Bone marrow (tissue), 2 donors: ENCODE measurements at regions not wholly inside any gene's neighbourhood (a gene's known extent, or its start where the extent isn't known, plus 50 kb on each side); places are given as distances from the start of the nearest gene placed in this dataset.

Experiments
- DNase-seq, 2 donors: peaks; one replicate each; lab custom pipeline; 2025; lab: John Stamatoyannopoulos, UW

GRCh38 chr12:118851891-118852290 lies 129.4 kb upstream of the SRRM4 start:
- DNase-seq, result no peak

GRCh38 chr12:118853634-118854033 lies 127.7 kb upstream of the SRRM4 start:
- no peak for DNase-seq

- no peak for DNase-seq
These were observed 125.5 kb upstream of the SRRM4 start for GRCh38 chr12:118855858-118856257.

- no peak for DNase-seq
These were observed 115.0 kb upstream of the SRRM4 start for GRCh38 chr12:118866346-118866745.

- no peak for DNase-seq
These were observed 110.8 kb upstream of the SRRM4 start for GRCh38 chr12:118870551-118870950.

GRCh38 chr12:118874698-118875548 lies 106.4 kb upstream of the SRRM4 start:
- no peak for DNase-seq

GRCh38 chr12:118880720-118881493 lies 100.4 kb upstream of the SRRM4 start:
- DNase-seq, result no peak

- no peak for DNase-seq
These were observed 97.1 kb upstream of the SRRM4 start for GRCh38 chr12:118884226-118884625.

- no peak for DNase-seq
These were observed 80.3 kb upstream of the SRRM4 start for GRCh38 chr12:118900993-118901392.

- DNase-seq, result no peak
These were observed 72.5 kb upstream of the SRRM4 start for GRCh38 chr12:118908811-118909210.

GRCh38 chr12:118912697-118913270 lies 68.6 kb upstream of the SRRM4 start:
- no peak for DNase-seq

- no peak for DNase-seq
These were observed 59.6 kb upstream of the SRRM4 start for GRCh38 chr12:118921761-118922160.

- DNase-seq, result no peak
These were observed 58.9 kb upstream of the SRRM4 start for GRCh38 chr12:118922405-118922804.

GRCh38 chr12:118925407-118925806 lies 55.9 kb upstream of the SRRM4 start:
- DNase-seq, result no peak

- DNase-seq, result no peak
These were observed 55.5 kb upstream of the SRRM4 start for GRCh38 chr12:118925826-118926225.
